HepG2 (cell line): ENCODE measurements at regions not wholly inside any gene's neighbourhood (a gene's known extent, or its start where the extent isn't known, plus 50 kb on each side); places are given as distances from the start of the nearest gene placed in this dataset.

Source experiments
- KAT8 ChIP-seq: IDR thresholded peaks from 2 replicates; pipeline ENCODE4 v1.6.1; 2016; ENCODE audit warnings: missing genetic modification reagents, missing compliant biosample characterization
- KDM2A ChIP-seq: sonication (generic); formaldehyde crosslinking; IDR thresholded peaks from 2 replicates; pipeline ENCODE4 v1.4.0; 2020; ENCODE audit warnings: low read depth, missing genetic modification reagents, borderline replicate concordance
- RNF2 ChIP-seq: fragments of 450-650 bp; conservative IDR thresholded peaks from 2 replicates; pipeline ENCODE4 v1.6.1; 2016; ENCODE audit warnings: low read depth
- RORA ChIP-seq: sonication (generic); formaldehyde crosslinking; IDR thresholded peaks from 2 replicates; pipeline ENCODE4 v1.5.0; 2020; ENCODE audit warnings: mild to moderate bottlenecking, missing genetic modification reagents, moderate library complexity
- THAP11 ChIP-seq: IDR thresholded peaks from 2 replicates; pipeline ENCODE4 v1.6.1; 2016; ENCODE audit warnings: missing biosample characterization, missing genetic modification reagents
- ZNF543 ChIP-seq: sonication (generic); formaldehyde crosslinking; IDR thresholded peaks from 2 replicates; pipeline ENCODE4 v1.4.0; 2020; ENCODE audit warnings: mild to moderate bottlenecking, missing genetic modification reagents
- ZNF878 ChIP-seq: sonication (generic); formaldehyde crosslinking; IDR thresholded peaks from 2 replicates; pipeline ENCODE4 v1.8.1; 2023; ENCODE audit warnings: mild to moderate bottlenecking, missing genetic modification reagents, moderate library complexity
- TF ChIP-seq, protein P1 (sequence below): IDR thresholded peaks from 2 replicates; pipeline ENCODE4 v1.6.1; 2016; ENCODE audit warnings: low read depth
- TF ChIP-seq, protein P2 (sequence below): sonication (generic); formaldehyde crosslinking; IDR thresholded peaks from 2 replicates; pipeline ENCODE4 v1.4.0; 2020; ENCODE audit warnings: missing genetic modification reagents
- TF ChIP-seq, protein P3 (sequence below): sonication (generic); formaldehyde crosslinking; IDR thresholded peaks from 2 replicates; pipeline ENCODE4 v1.5.1; 2020; ENCODE audit warnings: mild to moderate bottlenecking, missing genetic modification reagents, borderline replicate concordance
- TF ChIP-seq, protein P4 (sequence below): sonication (generic); formaldehyde crosslinking; conservative IDR thresholded peaks from 2 replicates; pipeline ENCODE4 v1.8.0; 2022; ENCODE audit warnings: missing genetic modification reagents
- TF ChIP-seq, protein P5 (sequence below), 2 experiments: sonication (generic) in 1 of 2; formaldehyde crosslinking in 1 of 2; IDR thresholded peaks; 2 replicates each; pipeline versions ENCODE4 v1.4.0 to v1.6.1; 2018 to 2020; ENCODE audit warnings: missing genetic modification reagents in 2 of 2, borderline replicate concordance in 1 of 2, low read depth in 1 of 2, mild to moderate bottlenecking in 1 of 2, missing biosample characterization in 1 of 2

DNA sequence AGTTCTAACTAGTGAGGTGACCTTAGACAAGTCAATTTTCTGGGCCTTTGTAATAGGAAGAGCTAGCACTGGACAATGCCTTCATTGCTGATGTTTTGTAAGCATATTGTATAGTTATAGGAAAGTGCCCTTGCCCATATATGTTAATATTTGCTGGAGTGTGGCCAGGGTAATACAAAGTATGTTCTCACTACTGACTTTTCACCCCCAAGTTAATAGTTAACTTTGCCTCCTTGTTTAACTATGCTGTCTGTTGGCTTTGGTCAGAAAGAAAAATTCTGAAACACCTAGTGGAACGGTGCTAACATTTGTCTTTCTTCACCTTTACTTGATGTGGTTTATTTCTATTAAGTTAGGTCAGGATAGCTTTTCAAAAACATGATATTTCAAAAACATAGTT lies 287.4 kb upstream of the CTNNB1 start (continued):
- TF ChIP-seq, protein P1, sequence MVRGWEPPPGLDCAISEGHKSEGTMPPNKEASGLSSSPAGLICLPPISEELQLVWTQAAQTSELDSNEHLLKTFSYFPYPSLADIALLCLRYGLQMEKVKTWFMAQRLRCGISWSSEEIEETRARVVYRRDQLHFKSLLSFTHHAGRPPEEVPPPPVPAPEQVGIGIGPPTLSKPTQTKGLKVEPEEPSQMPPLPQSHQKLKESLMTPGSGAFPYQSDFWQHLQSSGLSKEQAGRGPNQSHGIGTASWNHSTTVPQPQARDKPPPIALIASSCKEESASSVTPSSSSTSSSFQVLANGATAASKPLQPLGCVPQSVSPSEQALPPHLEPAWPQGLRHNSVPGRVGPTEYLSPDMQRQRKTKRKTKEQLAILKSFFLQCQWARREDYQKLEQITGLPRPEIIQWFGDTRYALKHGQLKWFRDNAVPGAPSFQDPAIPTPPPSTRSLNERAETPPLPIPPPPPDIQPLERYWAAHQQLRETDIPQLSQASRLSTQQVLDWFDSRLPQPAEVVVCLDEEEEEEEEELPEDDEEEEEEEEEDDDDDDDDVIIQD (CRISPR knock-in tag), result peak; percentile 81
- TF ChIP-seq ZNF543 (CRISPR knock-in tag) (no peak), RNF2 (no peak), ZNF878 (CRISPR knock-in tag) (no peak), RORA (CRISPR knock-in tag) (no peak), THAP11 (CRISPR knock-in tag) (peak; percentile 22; the same call in 1 of the 2 replicates), KDM2A (no peak), KAT8 (0 out of 2 replicates have a peak, but pooled peaks have one; percentile 6)
- TF ChIP-seq, protein P2, sequence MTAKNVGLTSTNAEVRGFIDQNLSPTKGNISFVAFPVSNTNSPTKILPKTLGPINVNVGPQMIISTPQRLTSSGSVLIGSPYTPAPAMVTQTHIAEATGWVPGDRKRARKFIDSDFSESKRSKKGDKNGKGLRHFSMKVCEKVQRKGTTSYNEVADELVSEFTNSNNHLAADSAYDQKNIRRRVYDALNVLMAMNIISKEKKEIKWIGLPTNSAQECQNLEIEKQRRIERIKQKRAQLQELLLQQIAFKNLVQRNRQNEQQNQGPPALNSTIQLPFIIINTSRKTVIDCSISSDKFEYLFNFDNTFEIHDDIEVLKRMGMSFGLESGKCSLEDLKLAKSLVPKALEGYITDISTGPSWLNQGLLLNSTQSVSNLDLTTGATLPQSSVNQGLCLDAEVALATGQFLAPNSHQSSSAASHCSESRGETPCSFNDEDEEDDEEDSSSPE (CRISPR knock-in tag), result no peak
- TF ChIP-seq, protein P3, sequence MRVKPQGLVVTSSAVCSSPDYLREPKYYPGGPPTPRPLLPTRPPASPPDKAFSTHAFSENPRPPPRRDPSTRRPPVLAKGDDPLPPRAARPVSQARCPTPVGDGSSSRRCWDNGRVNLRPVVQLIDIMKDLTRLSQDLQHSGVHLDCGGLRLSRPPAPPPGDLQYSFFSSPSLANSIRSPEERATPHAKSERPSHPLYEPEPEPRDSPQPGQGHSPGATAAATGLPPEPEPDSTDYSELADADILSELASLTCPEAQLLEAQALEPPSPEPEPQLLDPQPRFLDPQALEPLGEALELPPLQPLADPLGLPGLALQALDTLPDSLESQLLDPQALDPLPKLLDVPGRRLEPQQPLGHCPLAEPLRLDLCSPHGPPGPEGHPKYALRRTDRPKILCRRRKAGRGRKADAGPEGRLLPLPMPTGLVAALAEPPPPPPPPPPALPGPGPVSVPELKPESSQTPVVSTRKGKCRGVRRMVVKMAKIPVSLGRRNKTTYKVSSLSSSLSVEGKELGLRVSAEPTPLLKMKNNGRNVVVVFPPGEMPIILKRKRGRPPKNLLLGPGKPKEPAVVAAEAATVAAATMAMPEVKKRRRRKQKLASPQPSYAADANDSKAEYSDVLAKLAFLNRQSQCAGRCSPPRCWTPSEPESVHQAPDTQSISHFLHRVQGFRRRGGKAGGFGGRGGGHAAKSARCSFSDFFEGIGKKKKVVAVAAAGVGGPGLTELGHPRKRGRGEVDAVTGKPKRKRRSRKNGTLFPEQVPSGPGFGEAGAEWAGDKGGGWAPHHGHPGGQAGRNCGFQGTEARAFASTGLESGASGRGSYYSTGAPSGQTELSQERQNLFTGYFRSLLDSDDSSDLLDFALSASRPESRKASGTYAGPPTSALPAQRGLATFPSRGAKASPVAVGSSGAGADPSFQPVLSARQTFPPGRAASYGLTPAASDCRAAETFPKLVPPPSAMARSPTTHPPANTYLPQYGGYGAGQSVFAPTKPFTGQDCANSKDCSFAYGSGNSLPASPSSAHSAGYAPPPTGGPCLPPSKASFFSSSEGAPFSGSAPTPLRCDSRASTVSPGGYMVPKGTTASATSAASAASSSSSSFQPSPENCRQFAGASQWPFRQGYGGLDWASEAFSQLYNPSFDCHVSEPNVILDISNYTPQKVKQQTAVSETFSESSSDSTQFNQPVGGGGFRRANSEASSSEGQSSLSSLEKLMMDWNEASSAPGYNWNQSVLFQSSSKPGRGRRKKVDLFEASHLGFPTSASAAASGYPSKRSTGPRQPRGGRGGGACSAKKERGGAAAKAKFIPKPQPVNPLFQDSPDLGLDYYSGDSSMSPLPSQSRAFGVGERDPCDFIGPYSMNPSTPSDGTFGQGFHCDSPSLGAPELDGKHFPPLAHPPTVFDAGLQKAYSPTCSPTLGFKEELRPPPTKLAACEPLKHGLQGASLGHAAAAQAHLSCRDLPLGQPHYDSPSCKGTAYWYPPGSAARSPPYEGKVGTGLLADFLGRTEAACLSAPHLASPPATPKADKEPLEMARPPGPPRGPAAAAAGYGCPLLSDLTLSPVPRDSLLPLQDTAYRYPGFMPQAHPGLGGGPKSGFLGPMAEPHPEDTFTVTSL (CRISPR knock-in tag), result peak; percentile 71; the same call in 1 of the 2 replicates
- TF ChIP-seq, protein P4, sequence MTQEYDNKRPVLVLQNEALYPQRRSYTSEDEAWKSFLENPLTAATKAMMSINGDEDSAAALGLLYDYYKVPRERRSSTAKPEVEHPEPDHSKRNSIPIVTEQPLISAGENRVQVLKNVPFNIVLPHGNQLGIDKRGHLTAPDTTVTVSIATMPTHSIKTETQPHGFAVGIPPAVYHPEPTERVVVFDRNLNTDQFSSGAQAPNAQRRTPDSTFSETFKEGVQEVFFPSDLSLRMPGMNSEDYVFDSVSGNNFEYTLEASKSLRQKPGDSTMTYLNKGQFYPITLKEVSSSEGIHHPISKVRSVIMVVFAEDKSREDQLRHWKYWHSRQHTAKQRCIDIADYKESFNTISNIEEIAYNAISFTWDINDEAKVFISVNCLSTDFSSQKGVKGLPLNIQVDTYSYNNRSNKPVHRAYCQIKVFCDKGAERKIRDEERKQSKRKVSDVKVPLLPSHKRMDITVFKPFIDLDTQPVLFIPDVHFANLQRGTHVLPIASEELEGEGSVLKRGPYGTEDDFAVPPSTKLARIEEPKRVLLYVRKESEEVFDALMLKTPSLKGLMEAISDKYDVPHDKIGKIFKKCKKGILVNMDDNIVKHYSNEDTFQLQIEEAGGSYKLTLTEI (CRISPR knock-in tag), result no peak
- TF ChIP-seq, protein P5, sequence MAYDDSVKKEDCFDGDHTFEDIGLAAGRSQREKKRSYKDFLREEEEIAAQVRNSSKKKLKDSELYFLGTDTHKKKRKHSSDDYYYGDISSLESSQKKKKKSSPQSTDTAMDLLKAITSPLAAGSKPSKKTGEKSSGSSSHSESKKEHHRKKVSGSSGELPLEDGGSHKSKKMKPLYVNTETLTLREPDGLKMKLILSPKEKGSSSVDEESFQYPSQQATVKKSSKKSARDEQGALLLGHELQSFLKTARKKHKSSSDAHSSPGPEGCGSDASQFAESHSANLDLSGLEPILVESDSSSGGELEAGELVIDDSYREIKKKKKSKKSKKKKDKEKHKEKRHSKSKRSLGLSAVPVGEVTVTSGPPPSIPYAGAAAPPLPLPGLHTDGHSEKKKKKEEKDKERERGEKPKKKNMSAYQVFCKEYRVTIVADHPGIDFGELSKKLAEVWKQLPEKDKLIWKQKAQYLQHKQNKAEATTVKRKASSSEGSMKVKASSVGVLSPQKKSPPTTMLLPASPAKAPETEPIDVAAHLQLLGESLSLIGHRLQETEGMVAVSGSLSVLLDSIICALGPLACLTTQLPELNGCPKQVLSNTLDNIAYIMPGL (CRISPR knock-in tag; IDR thresholded peaks at IDR 0.05; ENCODE audit: borderline replicate concordance in 1 of 2, low read depth in 1 of 2), result no peak
